DOHH2 (cell line): ENCODE measurements at regions not wholly inside any gene's neighbourhood (a gene's known extent, or its start where the extent isn't known, plus 50 kb on each side); places are given as distances from the start of the nearest gene placed in this dataset.

Experiments used
- H3F3A ChIP-seq: fragments of 200-600 bp; sonication (generic), shearing (Covaris generic); 2 replicates; pipeline ENCODE4 v1.6.0; 2016; ENCODE audit warnings: antibody characterized with exemption, mild to moderate bottlenecking; ENCODE audit not compliant: control insufficient read depth, insufficient read depth
- H3K27ac ChIP-seq: fragments of 200-600 bp; sonication (generic); 2 replicates; pipeline ENCODE4 v1.5.1; 2014; ENCODE audit warnings: low read depth, mild to moderate bottlenecking, low read length, moderate library complexity
- H3K27me3 ChIP-seq: fragments of 200-600 bp; sonication (generic); 2 replicates; pipeline ENCODE4 v1.6.1; 2014; ENCODE audit warnings: mild to moderate bottlenecking, low read length, mixed read lengths; ENCODE audit not compliant: control insufficient read depth
- H3K36me3 ChIP-seq: fragments of 200-600 bp; sonication (generic); 2 replicates; pipeline ENCODE4 v1.6.1; 2014; ENCODE audit warnings: mild to moderate bottlenecking, low read length, moderate library complexity, mixed read lengths; ENCODE audit not compliant: control insufficient read depth
- H3K4me1 ChIP-seq: fragments of 200-600 bp; sonication (generic); 2 replicates; pipeline ENCODE4 v1.6.1; 2014; ENCODE audit warnings: mild to moderate bottlenecking, low read length, mixed read lengths; ENCODE audit not compliant: control insufficient read depth
- H3K4me2 ChIP-seq: fragments of 200-600 bp; sonication (generic); 2 replicates; pipeline ENCODE4 v1.6.0; 2014; ENCODE audit warnings: mild to moderate bottlenecking, low read length, moderate library complexity
- H3K4me3 ChIP-seq: fragments of 200-600 bp; sonication (generic); 2 replicates; pipeline ENCODE4 v1.5.1; 2014; ENCODE audit warnings: mild to moderate bottlenecking, low read length, mixed read lengths
- H3K79me2 ChIP-seq: fragments of 200-600 bp; sonication (generic); 2 replicates; pipeline ENCODE4 v1.6.1; 2014; ENCODE audit warnings: mild to moderate bottlenecking, low read length, mixed read lengths; ENCODE audit not compliant: control insufficient read depth
- H3K9me2 ChIP-seq: fragments of 200-600 bp; sonication (generic); replicated peaks from 2 replicates; pipeline ENCODE4 v1.6.1; 2014; ENCODE audit warnings: mild to moderate bottlenecking, low read length, mixed read lengths; ENCODE audit not compliant: control insufficient read depth
- H3K9me3 ChIP-seq: fragments of 200-600 bp; sonication (generic); 2 replicates; pipeline ENCODE4 v1.6.1; 2014; ENCODE audit warnings: antibody characterized with exemption, low read length, mixed read lengths; ENCODE audit not compliant: control insufficient read depth, insufficient read depth
- H4K20me1 ChIP-seq: fragments of 200-600 bp; sonication (generic); 2 replicates; pipeline ENCODE4 v1.6.0; 2014; ENCODE audit warnings: low read depth, mild to moderate bottlenecking, antibody characterized with exemption, low read length, moderate library complexity; ENCODE audit not compliant: control insufficient read depth, insufficient read depth
- EZH2phosphoT487 ChIP-seq: fragments of 200-600 bp; sonication (generic); IDR thresholded peaks from 2 replicates; pipeline ENCODE4 v1.6.1; 2017; ENCODE audit warnings: borderline replicate concordance, mild to moderate bottlenecking, antibody characterized with exemption, low read length, moderate library complexity, mixed read lengths
- TF ChIP-seq, protein P1 (sequence below): fragments of 200-600 bp; sonication (generic); IDR thresholded peaks from one replicate; pipeline ENCODE4 v1.5.1; 2014; ENCODE audit warnings: antibody characterized with exemption, mild to moderate bottlenecking, low read depth, low read length; ENCODE audit not compliant: poor library complexity, severe bottlenecking

DNA sequence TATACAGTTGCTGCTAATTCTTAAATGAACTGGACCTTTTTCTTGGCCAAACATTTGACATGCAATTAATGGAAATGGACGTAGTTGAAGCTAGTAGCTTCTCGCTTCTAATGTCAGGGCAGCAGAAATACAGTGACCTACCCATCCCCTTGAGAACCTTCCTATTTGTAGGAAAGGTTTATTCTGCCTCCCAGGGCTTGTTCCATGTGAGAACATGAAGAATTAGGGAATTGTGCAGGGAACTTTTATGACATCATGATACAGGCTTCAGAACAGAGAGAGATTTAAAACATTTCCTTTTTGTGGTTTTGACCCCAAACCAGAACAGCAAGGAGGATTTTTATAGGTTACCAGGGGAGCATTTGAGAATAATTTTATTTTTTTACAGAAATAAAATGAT, 406.6 kb upstream of the PPP2R3A start:
- no peaks in the 10 kb centered on the region for H3K27me3 ChIP-seq
- no peaks in the 10 kb centered on the region for H4K20me1 ChIP-seq
- no peak overlapping the region for H3K4me2 ChIP-seq
- no peak overlapping the region for H3K4me3 ChIP-seq
- no peaks in the 10 kb centered on the region for H3K36me3 ChIP-seq
- H3K27ac ChIP-seq: no peak overlapping the region
- H3K9me2 ChIP-seq: no peaks in the 10 kb centered on the region
- no peaks in the 10 kb centered on the region for H3K4me1 ChIP-seq
- TF ChIP-seq, protein P1, sequence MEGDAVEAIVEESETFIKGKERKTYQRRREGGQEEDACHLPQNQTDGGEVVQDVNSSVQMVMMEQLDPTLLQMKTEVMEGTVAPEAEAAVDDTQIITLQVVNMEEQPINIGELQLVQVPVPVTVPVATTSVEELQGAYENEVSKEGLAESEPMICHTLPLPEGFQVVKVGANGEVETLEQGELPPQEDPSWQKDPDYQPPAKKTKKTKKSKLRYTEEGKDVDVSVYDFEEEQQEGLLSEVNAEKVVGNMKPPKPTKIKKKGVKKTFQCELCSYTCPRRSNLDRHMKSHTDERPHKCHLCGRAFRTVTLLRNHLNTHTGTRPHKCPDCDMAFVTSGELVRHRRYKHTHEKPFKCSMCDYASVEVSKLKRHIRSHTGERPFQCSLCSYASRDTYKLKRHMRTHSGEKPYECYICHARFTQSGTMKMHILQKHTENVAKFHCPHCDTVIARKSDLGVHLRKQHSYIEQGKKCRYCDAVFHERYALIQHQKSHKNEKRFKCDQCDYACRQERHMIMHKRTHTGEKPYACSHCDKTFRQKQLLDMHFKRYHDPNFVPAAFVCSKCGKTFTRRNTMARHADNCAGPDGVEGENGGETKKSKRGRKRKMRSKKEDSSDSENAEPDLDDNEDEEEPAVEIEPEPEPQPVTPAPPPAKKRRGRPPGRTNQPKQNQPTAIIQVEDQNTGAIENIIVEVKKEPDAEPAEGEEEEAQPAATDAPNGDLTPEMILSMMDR: no peak
- TF ChIP-seq EZH2phosphoT487: no peak
- H3F3A ChIP-seq: no peaks in the 10 kb centered on the region
- no peaks in the 10 kb centered on the region for H3K79me2 ChIP-seq
- no peaks in the 10 kb centered on the region for H3K9me3 ChIP-seq

DNA sequence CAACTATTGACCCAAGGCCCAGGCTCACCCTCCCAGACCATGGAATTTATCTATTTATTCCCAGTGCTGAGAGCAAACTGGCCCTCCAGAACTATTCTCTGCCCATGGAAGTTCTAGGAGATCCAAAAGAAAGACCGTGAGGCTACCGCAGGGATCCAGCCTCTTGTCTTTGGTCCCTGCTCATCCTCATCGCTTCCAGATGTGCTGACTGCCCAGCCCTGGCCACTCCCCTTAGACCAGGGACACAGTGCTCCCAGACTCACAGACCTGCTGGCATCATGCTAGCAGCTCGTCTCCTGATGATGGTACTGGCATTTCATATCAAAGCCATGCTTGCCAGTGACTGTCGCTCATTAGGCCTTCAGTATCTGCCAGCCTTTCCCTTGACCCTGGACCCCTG, 405.7 kb upstream of the PPP2R3A start:
- Histone ChIP-seq H3K36me3 (no peaks in the 10 kb centered on the region), H3K9me3 (no peaks in the 10 kb centered on the region), H4K20me1 (no peaks in the 10 kb centered on the region), H3F3A (no peaks in the 10 kb centered on the region), H3K79me2 (no peaks in the 10 kb centered on the region), H3K4me3 (no peak overlapping the region), H3K27ac (no peak overlapping the region), H3K27me3 (no peaks in the 10 kb centered on the region), H3K4me1 (no peaks in the 10 kb centered on the region), H3K9me2 (no peaks in the 10 kb centered on the region), H3K4me2 (no peak overlapping the region)
- no peak for TF ChIP-seq EZH2phosphoT487
- TF ChIP-seq, protein P1: no peak

DNA sequence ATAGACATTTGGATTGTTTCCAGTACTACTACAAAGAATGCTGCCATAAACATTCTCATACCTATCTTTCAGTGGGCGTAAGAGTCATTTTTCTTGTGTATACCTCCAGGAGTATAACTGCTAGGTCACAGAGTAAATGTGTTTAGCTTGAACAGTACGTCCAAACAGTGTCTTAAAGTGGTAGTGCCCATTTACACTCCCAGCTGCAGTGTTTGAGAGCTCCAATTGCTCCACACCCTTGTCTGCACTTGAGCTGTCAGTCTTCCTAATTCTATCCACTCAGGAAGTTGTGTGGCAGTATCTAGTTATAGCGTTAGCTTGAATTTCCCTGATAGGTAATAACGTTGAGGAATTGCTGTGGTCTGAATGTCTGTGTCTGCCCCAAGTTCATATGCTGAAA, 404.7 kb upstream of the PPP2R3A start:
- no peaks in the 10 kb centered on the region for H3K36me3 ChIP-seq

More for the DNA sequence above, 404.7 kb upstream of the PPP2R3A start:
- Histone ChIP-seq H3K27ac (no peak overlapping the region), H3K9me3 (no peaks in the 10 kb centered on the region), H3K9me2 (no peaks in the 10 kb centered on the region), H3K27me3 (no peaks in the 10 kb centered on the region), H3K4me3 (no peak overlapping the region), H3F3A (no peaks in the 10 kb centered on the region), H3K79me2 (no peaks in the 10 kb centered on the region), H3K4me1 (no peaks in the 10 kb centered on the region), H3K4me2 (no peak overlapping the region), H4K20me1 (no peaks in the 10 kb centered on the region)
- TF ChIP-seq, protein P1: no peak
- no peak for TF ChIP-seq EZH2phosphoT487
